Cardiac septum (tissue), 1 donor: ENCODE measurements at regions not wholly inside any gene's neighbourhood (a gene's known extent, or its start where the extent isn't known, plus 50 kb on each side); places are given as distances from the start of the nearest gene placed in this dataset.

Experiments used
- DNase-seq: peaks from one replicate; pipeline ENCODE4 v3.0.0-alpha.2; 2020; ENCODE audit warnings: low spot score
- intact Hi-C: fragments of 100-400 bp; cut with DNase I; formaldehyde crosslinking; loops from one replicate; pipeline ENCODE4 v1.14.0; 2022
- donor health status: DM: no; HTN: no; CAD: no.

- intact Hi-C loops: loop anchor here (10.0 kb wide), 3 partner anchors 163 to 867 kb away; no protein-coding TSS in a partner anchor
- no peak for DNase-seq
These were observed 873.0 kb upstream of the NR2F2 start for GRCh38 chr15:95457520-95457919.

- intact Hi-C loops: loop anchor here (10.0 kb wide), 3 partner anchors 164 to 866 kb away; no protein-coding TSS in a partner anchor
- no peak for DNase-seq
These were observed 871.8 kb upstream of the NR2F2 start for GRCh38 chr15:95458721-95459120.

GRCh38 chr15:95459273-95459672 is 871.2 kb upstream of the NR2F2 start:
- intact Hi-C loops: loop anchor here (10.0 kb wide), 3 partner anchors 164 to 866 kb away; no protein-coding TSS in a partner anchor
- DNase-seq: no peak

GRCh38 chr15:95464509-95464908 is 866.0 kb upstream of the NR2F2 start:
- intact Hi-C loops: loop anchor here (10.0 kb wide), 1 partner anchor 450 kb away; no protein-coding TSS in a partner anchor
- no peak for DNase-seq

- no peak for DNase-seq
- intact Hi-C loops: loop anchor here (10.0 kb wide), 1 partner anchor 454 kb away; no protein-coding TSS in a partner anchor
These were observed 861.7 kb upstream of the NR2F2 start for GRCh38 chr15:95468820-95469219.

- DNase-seq: no peak
- intact Hi-C loops: loop anchor here (10.0 kb wide), 1 partner anchor 455 kb away; no protein-coding TSS in a partner anchor
These were observed 861.0 kb upstream of the NR2F2 start for GRCh38 chr15:95469496-95470000.

- intact Hi-C loops: no loop called here
These were observed 860.0 kb upstream of the NR2F2 start for GRCh38 chr15:95470529-95470928.

GRCh38 chr15:95470997-95471689 is 859.4 kb upstream of the NR2F2 start:
- no peak for DNase-seq
- intact Hi-C loops: no loop called here

More at GRCh38 chr15:95470529-95470928, 860.0 kb upstream of the NR2F2 start:
- DNase-seq: no peak

- intact Hi-C loops: no loop called here
- DNase-seq: no peak
These were observed 858.8 kb upstream of the NR2F2 start for GRCh38 chr15:95471690-95472086.

GRCh38 chr15:95475067-95475466 is 855.4 kb upstream of the NR2F2 start:
- intact Hi-C loops: no loop called here
- DNase-seq: no peak

- no peak for DNase-seq
- intact Hi-C loops: no loop called here
These were observed 851.2 kb upstream of the NR2F2 start for GRCh38 chr15:95479308-95479707.

GRCh38 chr15:95485367-95485766 is 845.1 kb upstream of the NR2F2 start:
- no peak for DNase-seq
- intact Hi-C loops: no loop called here

GRCh38 chr15:95486224-95486623 is 844.3 kb upstream of the NR2F2 start:
- no peak for DNase-seq
- intact Hi-C loops: no loop called here

- DNase-seq: no peak
- intact Hi-C loops: no loop called here
These were observed 841.4 kb upstream of the NR2F2 start for GRCh38 chr15:95489103-95489502.

- DNase-seq: no peak
- intact Hi-C loops: no loop called here
These were observed 838.0 kb upstream of the NR2F2 start for GRCh38 chr15:95492388-95493070.

GRCh38 chr15:95494971-95495541 is 835.4 kb upstream of the NR2F2 start:
- intact Hi-C loops: no loop called here
- no peak for DNase-seq

GRCh38 chr15:95497634-95498033 is 832.9 kb upstream of the NR2F2 start:
- DNase-seq: no peak
- intact Hi-C loops: no loop called here

- DNase-seq: no peak
- intact Hi-C loops: no loop called here
These were observed 831.5 kb upstream of the NR2F2 start for GRCh38 chr15:95498961-95499360.

- no peak for DNase-seq
- intact Hi-C loops: no loop called here
These were observed 831.1 kb upstream of the NR2F2 start for GRCh38 chr15:95499397-95499796.

GRCh38 chr15:95501865-95502264 is 828.6 kb upstream of the NR2F2 start:
- intact Hi-C loops: no loop called here
- no peak for DNase-seq
